SK-N-SH (cell line): ENCODE measurements at regions not wholly inside any gene's neighbourhood (a gene's known extent, or its start where the extent isn't known, plus 50 kb on each side); places are given as distances from the start of the nearest gene placed in this dataset.

Experiments used
- CTCF ChIP-seq: fragments of 200-600 bp; sonication (generic); IDR thresholded peaks from 2 replicates; pipeline ENCODE4 v1.6.1; 2017; ENCODE audit warnings: antibody characterized with exemption, mild to moderate bottlenecking, moderate library complexity
- TAF1 ChIP-seq: IDR thresholded peaks from 2 replicates; pipeline ENCODE4 v1.6.1; 2012; ENCODE audit warnings: low read depth, mild to moderate bottlenecking, low read length, moderate library complexity, borderline replicate concordance

GRCh38 chr13:79815041-79815440 is 334.1 kb downstream of the NDFIP2 start:
- no peak for TF ChIP-seq TAF1
- TF ChIP-seq CTCF = no peak
